ENCODE measurements at regions not wholly inside any gene's neighbourhood (a gene's known extent, or its start where the extent isn't known, plus 50 kb on each side); places are given as distances from the start of the nearest gene placed in this dataset.
"Not testable (repeated sequence)": the region's sequence is repeated elsewhere in the genome, so short reads cannot be mapped to it uniquely, and the experiment has no call there.

- Mint-ChIP-seq H3K4me3 (no peak overlapping the region), H3K36me3 (ENCODE audit: low read depth) (no peaks in the 10 kb centered on the region), H3K9me3 (no peaks in the 10 kb centered on the region), H3K27me3 (no peaks in the 10 kb centered on the region), H3K27ac (no peak overlapping the region), H3K4me1 (ENCODE audit: low read depth) (no peaks in the 10 kb centered on the region)
- DNase-seq: no peak
Measured at GRCh38 chr6:101113468-101114260, 232.5 kb upstream of the ASCC3 start.

GRCh38 chr6:101114703-101115102 lies 233.6 kb upstream of the ASCC3 start:
- no peak for DNase-seq
- Mint-ChIP-seq H3K4me1 (ENCODE audit: low read depth) (no peaks in the 10 kb centered on the region), H3K27me3 (no peaks in the 10 kb centered on the region), H3K4me3 (no peak overlapping the region), H3K36me3 (ENCODE audit: low read depth) (no peaks in the 10 kb centered on the region), H3K27ac (no peak overlapping the region), H3K9me3 (no peaks in the 10 kb centered on the region)

GRCh38 chr6:101116337-101116736 lies 235.2 kb upstream of the ASCC3 start:
- H3K9me3 Mint-ChIP-seq: no peaks in the 10 kb centered on the region
- no peaks in the 10 kb centered on the region for H3K4me1 Mint-ChIP-seq (ENCODE audit: low read depth)
- no peak overlapping the region for H3K27ac Mint-ChIP-seq
- no peak overlapping the region for H3K4me3 Mint-ChIP-seq
- no peaks in the 10 kb centered on the region for H3K36me3 Mint-ChIP-seq (ENCODE audit: low read depth)
- no peak for DNase-seq
- no peaks in the 10 kb centered on the region for H3K27me3 Mint-ChIP-seq

GRCh38 chr6:101117393-101118135 lies 236.4 kb upstream of the ASCC3 start:
- no peaks in the 10 kb centered on the region for H3K27me3 Mint-ChIP-seq
- no peak for DNase-seq
- H3K4me3 Mint-ChIP-seq: no peak overlapping the region

GRCh38 chr6:101118136-101118396 lies 236.9 kb upstream of the ASCC3 start:
- DNase-seq: no peak
- Mint-ChIP-seq H3K9me3 (no peaks in the 10 kb centered on the region), H3K4me3 (no peak overlapping the region), H3K27ac (no peak overlapping the region), H3K36me3 (ENCODE audit: low read depth) (no peaks in the 10 kb centered on the region), H3K27me3 (no peaks in the 10 kb centered on the region), H3K4me1 (ENCODE audit: low read depth) (no peaks in the 10 kb centered on the region)

More at GRCh38 chr6:101117393-101118135, 236.4 kb upstream of the ASCC3 start:
- H3K4me1 Mint-ChIP-seq (ENCODE audit: low read depth): no peaks in the 10 kb centered on the region
- no peaks in the 10 kb centered on the region for H3K9me3 Mint-ChIP-seq
- H3K27ac Mint-ChIP-seq: no peak overlapping the region
- no peaks in the 10 kb centered on the region for H3K36me3 Mint-ChIP-seq (ENCODE audit: low read depth)

GRCh38 chr6:101120747-101121146 lies 239.6 kb upstream of the ASCC3 start:
- Mint-ChIP-seq H3K36me3 (ENCODE audit: low read depth) (no peaks in the 10 kb centered on the region), H3K27ac (no peak overlapping the region), H3K4me3 (no peak overlapping the region), H3K9me3 (no peaks in the 10 kb centered on the region), H3K27me3 (no peaks in the 10 kb centered on the region), H3K4me1 (ENCODE audit: low read depth) (no peaks in the 10 kb centered on the region)
- DNase-seq: no peak

- no peak overlapping the region for H3K27ac Mint-ChIP-seq
- no peaks in the 10 kb centered on the region for H3K9me3 Mint-ChIP-seq
- no peaks in the 10 kb centered on the region for H3K36me3 Mint-ChIP-seq (ENCODE audit: low read depth)
- DNase-seq: no peak
- no peaks in the 10 kb centered on the region for H3K27me3 Mint-ChIP-seq
- H3K4me3 Mint-ChIP-seq: no peak overlapping the region
- no peaks in the 10 kb centered on the region for H3K4me1 Mint-ChIP-seq (ENCODE audit: low read depth)
Measured at GRCh38 chr6:101125380-101125971, 244.3 kb upstream of the ASCC3 start.

GRCh38 chr6:101126501-101126900 lies 245.4 kb upstream of the ASCC3 start:
- H3K4me1 Mint-ChIP-seq (ENCODE audit: low read depth): no peaks in the 10 kb centered on the region
- no peak overlapping the region for H3K27ac Mint-ChIP-seq
- no peaks in the 10 kb centered on the region for H3K9me3 Mint-ChIP-seq
- H3K36me3 Mint-ChIP-seq (ENCODE audit: low read depth): no peaks in the 10 kb centered on the region
- no peaks in the 10 kb centered on the region for H3K27me3 Mint-ChIP-seq
- no peak overlapping the region for H3K4me3 Mint-ChIP-seq
- DNase-seq: no peak

GRCh38 chr6:101129851-101130250 lies 248.7 kb upstream of the ASCC3 start:
- no peaks in the 10 kb centered on the region for H3K36me3 Mint-ChIP-seq (ENCODE audit: low read depth)
- no peaks in the 10 kb centered on the region for H3K4me1 Mint-ChIP-seq (ENCODE audit: low read depth)
- no peaks in the 10 kb centered on the region for H3K9me3 Mint-ChIP-seq
- H3K27me3 Mint-ChIP-seq: no peaks in the 10 kb centered on the region
- no peak overlapping the region for H3K27ac Mint-ChIP-seq
- DNase-seq: no peak
- H3K4me3 Mint-ChIP-seq: no peak overlapping the region

GRCh38 chr6:101146389-101146788 lies 247.1 kb upstream of the GRIK2 start:
- H3K36me3 Mint-ChIP-seq (ENCODE audit: low read depth): no peaks in the 10 kb centered on the region
- no peaks in the 10 kb centered on the region for H3K4me1 Mint-ChIP-seq (ENCODE audit: low read depth)
- H3K27ac Mint-ChIP-seq: no peak overlapping the region
- H3K27me3 Mint-ChIP-seq: no peaks in the 10 kb centered on the region
- H3K4me3 Mint-ChIP-seq: no peak overlapping the region
- DNase-seq: no peak
- no peaks in the 10 kb centered on the region for H3K9me3 Mint-ChIP-seq

- Mint-ChIP-seq H3K4me1 (ENCODE audit: low read depth) (no peaks in the 10 kb centered on the region), H3K27me3 (no peaks in the 10 kb centered on the region), H3K4me3 (no peak overlapping the region), H3K27ac (no peak overlapping the region), H3K36me3 (ENCODE audit: low read depth) (no peaks in the 10 kb centered on the region), H3K9me3 (no peaks in the 10 kb centered on the region)
- no peak for DNase-seq
Measured at GRCh38 chr6:101150226-101150625, 243.3 kb upstream of the GRIK2 start.

GRCh38 chr6:101157638-101158037 lies 235.9 kb upstream of the GRIK2 start:
- not testable (repeated sequence) for H3K27ac Mint-ChIP-seq; H3K36me3 Mint-ChIP-seq (ENCODE audit: low read depth); H3K27me3 Mint-ChIP-seq; H3K4me1 Mint-ChIP-seq (ENCODE audit: low read depth); H3K9me3 Mint-ChIP-seq; H3K4me3 Mint-ChIP-seq; DNase-seq

GRCh38 chr6:101163611-101164010 lies 229.9 kb upstream of the GRIK2 start:
- DNase-seq: no peak
- H3K4me1 Mint-ChIP-seq (ENCODE audit: low read depth): no peaks in the 10 kb centered on the region
- peaks cover 2% of the 10 kb centered on the region for H3K9me3 Mint-ChIP-seq
- no peaks in the 10 kb centered on the region for H3K36me3 Mint-ChIP-seq (ENCODE audit: low read depth)
- no peak overlapping the region for H3K27ac Mint-ChIP-seq
- no peaks in the 10 kb centered on the region for H3K27me3 Mint-ChIP-seq
- H3K4me3 Mint-ChIP-seq: no peak overlapping the region

- H3K27ac Mint-ChIP-seq: no peak overlapping the region
- H3K27me3 Mint-ChIP-seq: no peaks in the 10 kb centered on the region
- no peak overlapping the region for H3K4me3 Mint-ChIP-seq
- H3K36me3 Mint-ChIP-seq (ENCODE audit: low read depth): no peaks in the 10 kb centered on the region
- H3K4me1 Mint-ChIP-seq (ENCODE audit: low read depth): no peaks in the 10 kb centered on the region
- peaks cover 14% of the 10 kb centered on the region for H3K9me3 Mint-ChIP-seq
- no peak for DNase-seq
Measured at GRCh38 chr6:101167638-101168037, 225.9 kb upstream of the GRIK2 start.

GRCh38 chr6:101171049-101171448 lies 222.5 kb upstream of the GRIK2 start:
- H3K27ac Mint-ChIP-seq; H3K36me3 Mint-ChIP-seq (ENCODE audit: low read depth); DNase-seq; H3K4me3 Mint-ChIP-seq; H3K27me3 Mint-ChIP-seq; H3K4me1 Mint-ChIP-seq (ENCODE audit: low read depth): not testable (repeated sequence)
- H3K9me3 Mint-ChIP-seq: peaks cover 14% of the 10 kb centered on the region
